Mucosa of rectum (tissue), 2 donors: ENCODE measurements at regions not wholly inside any gene's neighbourhood (a gene's known extent, or its start where the extent isn't known, plus 50 kb on each side); places are given as distances from the start of the nearest gene placed in this dataset.

Experiments
- H3K27ac ChIP-seq, 2 donors: one replicate each; pipeline ENCODE4 v1.7.0; 2013; ENCODE audit warnings: inconsistent platforms in 2 of 2, low read depth in 2 of 2, low read length in 2 of 2
- H3K27me3 ChIP-seq, 2 donors: one replicate each; pipeline ENCODE4 v1.7.0; 2013; ENCODE audit warnings: low read length in 2 of 2; ENCODE audit not compliant: control insufficient read depth in 2 of 2, insufficient read depth in 2 of 2
- H3K36me3 ChIP-seq, 2 donors: one replicate each; pipeline ENCODE4 v1.7.0; 2013; ENCODE audit warnings: low read length in 2 of 2; ENCODE audit not compliant: control insufficient read depth in 2 of 2, insufficient read depth in 2 of 2
- H3K4me1 ChIP-seq, 2 donors: one replicate each; pipeline ENCODE4 v1.7.0; 2013; ENCODE audit warnings: low read length in 2 of 2, mild to moderate bottlenecking in 1 of 2; ENCODE audit not compliant: control insufficient read depth in 2 of 2, insufficient read depth in 2 of 2
- H3K4me3 ChIP-seq, 2 donors: one replicate each; pipeline ENCODE4 v1.7.0; 2013; ENCODE audit warnings: low read length in 2 of 2
- H3K9ac ChIP-seq, 2 donors: one replicate each; pipeline ENCODE4 v1.7.0; 2013; ENCODE audit warnings: low read length in 2 of 2, low read depth in 1 of 2, mild to moderate bottlenecking in 1 of 2
- H3K9me3 ChIP-seq, 2 donors: one replicate each; pipeline ENCODE4 v1.7.0; 2013; ENCODE audit warnings: low read length in 2 of 2; ENCODE audit not compliant: control insufficient read depth in 2 of 2
- donor health status: healthy.
- donor health status: Normal muscosa, but diverticular disease.

- Histone ChIP-seq H3K4me3 (no peak overlapping the region), H3K9me3 (no peaks in the 10 kb centered on the region), H3K27me3 (no peaks in the 10 kb centered on the region), H3K36me3 (no peaks in the 10 kb centered on the region), H3K4me1 (no peaks in the 10 kb centered on the region), H3K9ac (no peak overlapping the region), H3K27ac (no peak overlapping the region)
Observed at GRCh38 chr3:186487819-186488218, 56.4 kb downstream of the CRYGS start.

- H3K4me3 ChIP-seq, result no peak overlapping the region
- H3K27ac ChIP-seq, result no peak overlapping the region
- H3K36me3 ChIP-seq, result no peaks in the 10 kb centered on the region
Observed at GRCh38 chr3:186487037-186487436, 57.1 kb downstream of the CRYGS start.

GRCh38 chr3:186483611-186484340 lies 60.4 kb downstream of the CRYGS start:
- Histone ChIP-seq H3K9me3 (no peaks in the 10 kb centered on the region), H3K4me3 (no peak overlapping the region), H3K9ac (no peak overlapping the region), H3K27ac (no peak overlapping the region), H3K4me1 (no peaks in the 10 kb centered on the region), H3K36me3 (no peaks in the 10 kb centered on the region), H3K27me3 (no peaks in the 10 kb centered on the region)

More at GRCh38 chr3:186487037-186487436, 57.1 kb downstream of the CRYGS start:
- Histone ChIP-seq H3K9me3 (no peaks in the 10 kb centered on the region), H3K27me3 (no peaks in the 10 kb centered on the region), H3K4me1 (no peaks in the 10 kb centered on the region), H3K9ac (no peak overlapping the region)

GRCh38 chr3:186481526-186481925 lies 62.7 kb downstream of the CRYGS start:
- H3K27me3 ChIP-seq, result no peaks in the 10 kb centered on the region
- no peaks in the 10 kb centered on the region for H3K9me3 ChIP-seq
- no peaks in the 10 kb centered on the region for H3K4me1 ChIP-seq
- H3K36me3 ChIP-seq, result no peaks in the 10 kb centered on the region
- no peak overlapping the region for H3K27ac ChIP-seq
- no peak overlapping the region for H3K4me3 ChIP-seq
- H3K9ac ChIP-seq, result no peak overlapping the region

GRCh38 chr3:186477876-186478275 lies 66.3 kb downstream of the CRYGS start:
- no peaks in the 10 kb centered on the region for H3K36me3 ChIP-seq
- H3K4me1 ChIP-seq, result no peaks in the 10 kb centered on the region
- H3K9me3 ChIP-seq, result no peaks in the 10 kb centered on the region
- H3K27ac ChIP-seq, result no peak overlapping the region
- H3K27me3 ChIP-seq, result no peaks in the 10 kb centered on the region
- no peak overlapping the region for H3K9ac ChIP-seq
- no peak overlapping the region for H3K4me3 ChIP-seq

- H3K27ac ChIP-seq, result no peak overlapping the region
- no peaks in the 10 kb centered on the region for H3K36me3 ChIP-seq
- H3K4me3 ChIP-seq, result no peak overlapping the region
- H3K9ac ChIP-seq, result no peak overlapping the region
- no peaks in the 10 kb centered on the region for H3K9me3 ChIP-seq
- no peaks in the 10 kb centered on the region for H3K4me1 ChIP-seq
- H3K27me3 ChIP-seq, result no peaks in the 10 kb centered on the region
Observed at GRCh38 chr3:186477033-186477432, 67.1 kb downstream of the CRYGS start.

GRCh38 chr3:186476541-186476940 lies 67.6 kb downstream of the CRYGS start:
- Histone ChIP-seq H3K4me3 (no peak overlapping the region), H3K27ac (no peak overlapping the region), H3K27me3 (no peaks in the 10 kb centered on the region), H3K36me3 (no peaks in the 10 kb centered on the region), H3K9me3 (no peaks in the 10 kb centered on the region), H3K9ac (no peak overlapping the region), H3K4me1 (no peaks in the 10 kb centered on the region)

- Histone ChIP-seq H3K9me3 (no peaks in the 10 kb centered on the region), H3K36me3 (no peaks in the 10 kb centered on the region)
Observed at GRCh38 chr3:186476044-186476468, 68.1 kb downstream of the CRYGS start.

GRCh38 chr3:186473166-186473565 lies 71.0 kb downstream of the CRYGS start:
- Histone ChIP-seq H3K4me1 (no peaks in the 10 kb centered on the region), H3K27me3 (no peaks in the 10 kb centered on the region), H3K4me3 (no peak overlapping the region), H3K36me3 (no peaks in the 10 kb centered on the region), H3K9ac (no peak overlapping the region), H3K9me3 (no peaks in the 10 kb centered on the region), H3K27ac (no peak overlapping the region)

More at GRCh38 chr3:186476044-186476468, 68.1 kb downstream of the CRYGS start:
- Histone ChIP-seq H3K27ac (no peak overlapping the region), H3K4me3 (no peak overlapping the region), H3K4me1 (no peaks in the 10 kb centered on the region), H3K9ac (no peak overlapping the region), H3K27me3 (no peaks in the 10 kb centered on the region)

- Histone ChIP-seq H3K27ac (no peak overlapping the region), H3K9ac (no peak overlapping the region), H3K4me3 (no peak overlapping the region), H3K9me3 (no peaks in the 10 kb centered on the region), H3K4me1 (no peaks in the 10 kb centered on the region), H3K27me3 (no peaks in the 10 kb centered on the region), H3K36me3 (no peaks in the 10 kb centered on the region)
Observed at GRCh38 chr3:186472456-186473008, 71.6 kb downstream of the CRYGS start.
